CD4-positive, alpha-beta T cell treated with Interleukin-17A for 4 hours (primary cell): ENCODE measurements at regions not wholly inside any gene's neighbourhood (a gene's known extent, or its start where the extent isn't known, plus 50 kb on each side); places are given as distances from the start of the nearest gene placed in this dataset.
A peak's percentile ranks its signal among the peaks of the same experiment; 100 is the strongest.

Experiments
- DNase-seq: peaks from one replicate; pipeline ENCODE4 v3.0.0-alpha.2; 2020; ENCODE audit warnings: mixed read lengths

- no peak for DNase-seq
These were observed 211.7 kb downstream of the FAM76B start for GRCh38 chr11:95577716-95578460.

GRCh38 chr11:95576146-95576845 is 213.3 kb downstream of the FAM76B start:
- no peak for DNase-seq

- no peak for DNase-seq
These were observed 214.1 kb downstream of the FAM76B start for GRCh38 chr11:95575517-95575916.

- no peak for DNase-seq
These were observed 217.8 kb downstream of the FAM76B start for GRCh38 chr11:95571718-95572260.

- DNase-seq = no peak
These were observed 218.7 kb downstream of the FAM76B start for GRCh38 chr11:95570845-95571244.

GRCh38 chr11:95569207-95569606 is 220.4 kb downstream of the FAM76B start:
- no peak for DNase-seq

GRCh38 chr11:95568281-95568680 is 221.3 kb downstream of the FAM76B start:
- no peak for DNase-seq

- DNase-seq = no peak
These were observed 221.9 kb downstream of the FAM76B start for GRCh38 chr11:95567685-95568084.

- DNase-seq = no peak
These were observed 223.4 kb downstream of the FAM76B start for GRCh38 chr11:95566211-95566610.

- no peak for DNase-seq
These were observed 223.8 kb downstream of the FAM76B start for GRCh38 chr11:95565724-95566141.

- DNase-seq = no peak
These were observed 225.7 kb downstream of the FAM76B start for GRCh38 chr11:95563859-95564258.

GRCh38 chr11:95563173-95563572 is 226.4 kb downstream of the FAM76B start:
- no peak for DNase-seq

GRCh38 chr11:95562196-95562921 is 227.2 kb downstream of the FAM76B start:
- no peak for DNase-seq

- no peak for DNase-seq
These were observed 229.7 kb downstream of the FAM76B start for GRCh38 chr11:95559899-95560298.

GRCh38 chr11:95557376-95557775 is 232.2 kb downstream of the FAM76B start:
- no peak for DNase-seq

GRCh38 chr11:95556342-95557163 is 233.0 kb downstream of the FAM76B start:
- DNase-seq = no peak

GRCh38 chr11:95556011-95556341 is 233.6 kb downstream of the FAM76B start:
- DNase-seq = no peak

GRCh38 chr11:95554911-95555310 is 234.7 kb downstream of the FAM76B start:
- DNase-seq = no peak

- DNase-seq = no peak
These were observed 240.3 kb downstream of the FAM76B start for GRCh38 chr11:95549301-95549700.

GRCh38 chr11:95548416-95548815 is 241.2 kb downstream of the FAM76B start:
- DNase-seq = no peak

GRCh38 chr11:95547976-95548375 is 241.6 kb downstream of the FAM76B start:
- peak; percentile 41 for DNase-seq

- no peak for DNase-seq
These were observed 242.4 kb downstream of the FAM76B start for GRCh38 chr11:95547186-95547585.
